ENCODE measurements at regions not wholly inside any gene's neighbourhood (a gene's known extent, or its start where the extent isn't known, plus 50 kb on each side); places are given as distances from the start of the nearest gene placed in this dataset.

- TF ChIP-seq CTCF (IDR thresholded peaks at IDR 0.05; ENCODE audit: control extremely low read depth, extremely low read depth), result no peak
- Histone ChIP-seq H3K9me3 (ENCODE audit: control insufficient read depth in 4 of 4, insufficient read depth in 3 of 4, low read length in 3 of 4) (no peaks in the 10 kb centered on the region), H3K36me3 (ENCODE audit: control insufficient read depth in 4 of 4, insufficient read depth in 4 of 4, low read length in 4 of 4) (no peaks in the 10 kb centered on the region), H3K4me3 (no peak overlapping the region), H3K9ac (ENCODE audit: insufficient read depth in 1 of 2, low read length in 2 of 2) (no peak overlapping the region), H3K27me3 (ENCODE audit: control insufficient read depth in 3 of 3, insufficient read depth in 3 of 3, low read length in 2 of 3) (no peaks in the 10 kb centered on the region), H3K27ac (ENCODE audit: low read depth in 1 of 2, low read length in 1 of 2) (no peak overlapping the region), H3K4me1 (ENCODE audit: control insufficient read depth in 5 of 5, insufficient read depth in 5 of 5, low read length in 5 of 5) (no peaks in the 10 kb centered on the region)
- DNase-seq (no peak), ATAC-seq (ENCODE audit: insufficient read depth, low FRiP score) (no peak)
- 85 to 90% methylated on average over 1 of the region's 1 CpG for WGBS, 2 donors
Measured at GRCh38 chr1:194318790-194319280, 1132.4 kb upstream of the B3GALT2 start.

GRCh38 chr1:194309697-194310096 lies 1123.3 kb upstream of the B3GALT2 start:
- no peaks in the 10 kb centered on the region for H3K4me1 ChIP-seq (ENCODE audit: control insufficient read depth in 5 of 5, insufficient read depth in 5 of 5, low read length in 5 of 5)
- DNase-seq (no peak), ATAC-seq (ENCODE audit: insufficient read depth, low FRiP score) (no peak)
- no peaks in the 10 kb centered on the region for H3K36me3 ChIP-seq (ENCODE audit: control insufficient read depth in 4 of 4, insufficient read depth in 4 of 4, low read length in 4 of 4)
- WGBS, 2 donors, result 81 to 95% methylated on average over 2 of the region's 2 CpGs
- H3K27ac ChIP-seq (ENCODE audit: low read depth in 1 of 2, low read length in 1 of 2), result no peak overlapping the region
- H3K9ac ChIP-seq (ENCODE audit: insufficient read depth in 1 of 2, low read length in 2 of 2), result no peak overlapping the region
- H3K9me3 ChIP-seq (ENCODE audit: control insufficient read depth in 4 of 4, insufficient read depth in 3 of 4, low read length in 3 of 4), result no peaks in the 10 kb centered on the region
- H3K27me3 ChIP-seq (ENCODE audit: control insufficient read depth in 3 of 3, insufficient read depth in 3 of 3, low read length in 2 of 3), result no peaks in the 10 kb centered on the region
- H3K4me3 ChIP-seq, result no peak overlapping the region
- TF ChIP-seq CTCF (IDR thresholded peaks at IDR 0.05; ENCODE audit: control extremely low read depth, extremely low read depth), result no peak

- ATAC-seq (ENCODE audit: insufficient read depth, low FRiP score) (no peak), DNase-seq (no peak)
- H3K4me3 ChIP-seq, result no peak overlapping the region
- H3K4me1 ChIP-seq (ENCODE audit: control insufficient read depth in 5 of 5, insufficient read depth in 5 of 5, low read length in 5 of 5), result no peaks in the 10 kb centered on the region
- H3K9ac ChIP-seq (ENCODE audit: insufficient read depth in 1 of 2, low read length in 2 of 2), result no peak overlapping the region
- no peak for TF ChIP-seq CTCF (IDR thresholded peaks at IDR 0.05; ENCODE audit: control extremely low read depth, extremely low read depth)
- no peaks in the 10 kb centered on the region for H3K9me3 ChIP-seq (ENCODE audit: control insufficient read depth in 4 of 4, insufficient read depth in 3 of 4, low read length in 3 of 4)
- H3K36me3 ChIP-seq (ENCODE audit: control insufficient read depth in 4 of 4, insufficient read depth in 4 of 4, low read length in 4 of 4), result no peaks in the 10 kb centered on the region
- H3K27me3 ChIP-seq (ENCODE audit: control insufficient read depth in 3 of 3, insufficient read depth in 3 of 3, low read length in 2 of 3), result no peaks in the 10 kb centered on the region
- WGBS, 2 donors, result 81 to 90% methylated on average over 3 of the region's 3 CpGs
- H3K27ac ChIP-seq (ENCODE audit: low read depth in 1 of 2, low read length in 1 of 2), result no peak overlapping the region
Measured at GRCh38 chr1:194309269-194309668, 1122.9 kb upstream of the B3GALT2 start.

- ATAC-seq (ENCODE audit: insufficient read depth, low FRiP score) (no peak), DNase-seq (no peak)
- Histone ChIP-seq H3K27me3 (ENCODE audit: control insufficient read depth in 3 of 3, insufficient read depth in 3 of 3, low read length in 2 of 3) (no peaks in the 10 kb centered on the region), H3K4me3 (no peak overlapping the region), H3K9ac (ENCODE audit: insufficient read depth in 1 of 2, low read length in 2 of 2) (no peak overlapping the region), H3K4me1 (ENCODE audit: control insufficient read depth in 5 of 5, insufficient read depth in 5 of 5, low read length in 5 of 5) (no peaks in the 10 kb centered on the region), H3K27ac (ENCODE audit: low read depth in 1 of 2, low read length in 1 of 2) (no peak overlapping the region), H3K9me3 (ENCODE audit: control insufficient read depth in 4 of 4, insufficient read depth in 3 of 4, low read length in 3 of 4) (no peaks in the 10 kb centered on the region), H3K36me3 (ENCODE audit: control insufficient read depth in 4 of 4, insufficient read depth in 4 of 4, low read length in 4 of 4) (no peaks in the 10 kb centered on the region)
- TF ChIP-seq CTCF (IDR thresholded peaks at IDR 0.05; ENCODE audit: control extremely low read depth, extremely low read depth), result no peak
- WGBS, 2 donors, result 63 to 69% methylated on average over 4 of the region's 4 CpGs
Measured at GRCh38 chr1:194300776-194301175, 1114.4 kb upstream of the B3GALT2 start.

Measured in lung (tissue), 11 donors.